ENCODE measurements at regions not wholly inside any gene's neighbourhood (a gene's known extent, or its start where the extent isn't known, plus 50 kb on each side); places are given as distances from the start of the nearest gene placed in this dataset.
"Not testable (repeated sequence)": the region's sequence is repeated elsewhere in the genome, so short reads cannot be mapped to it uniquely, and the experiment has no call there.

DNA sequence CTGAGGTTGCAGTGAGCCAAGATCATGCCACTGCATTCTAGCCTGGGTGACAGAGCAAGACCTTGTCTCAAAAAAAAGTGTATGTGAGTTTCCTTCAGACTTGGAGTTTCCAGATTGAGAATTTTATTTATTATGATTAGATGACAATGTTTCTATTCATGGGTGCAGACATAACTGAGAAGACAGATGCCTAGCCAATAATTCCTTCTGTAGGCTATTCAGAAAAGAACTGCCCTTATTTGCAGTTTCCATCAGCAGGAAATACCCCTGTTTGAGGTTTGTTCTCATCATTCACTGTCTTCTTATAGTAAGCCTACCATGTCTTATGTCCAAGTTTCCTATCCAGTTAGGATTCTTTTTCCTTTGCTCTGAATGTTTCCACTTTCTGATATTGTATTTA is 269.0 kb downstream of the KTN1 start:
- no peak for DNase-seq

DNA sequence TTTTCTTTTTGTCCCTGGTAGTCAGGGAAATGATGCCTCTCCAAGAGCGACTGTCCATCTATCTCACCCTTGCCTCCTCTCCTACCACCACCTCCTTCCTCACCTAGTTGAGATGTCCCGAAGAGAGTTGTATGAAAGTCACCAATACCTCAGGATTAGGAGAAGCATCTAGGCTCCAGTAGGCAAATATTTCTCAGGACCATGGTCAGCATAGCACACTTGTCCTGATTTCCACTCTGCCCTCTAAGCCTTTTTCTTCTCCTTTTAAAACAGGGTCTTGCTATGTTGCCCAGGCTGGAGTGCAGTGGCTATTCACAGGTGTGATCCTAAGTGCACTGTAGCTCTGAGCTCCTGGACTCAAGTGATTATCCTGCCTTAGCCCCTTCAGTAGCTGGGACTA is 268.4 kb upstream of the PELI2 start:
- no peak for DNase-seq

DNA sequence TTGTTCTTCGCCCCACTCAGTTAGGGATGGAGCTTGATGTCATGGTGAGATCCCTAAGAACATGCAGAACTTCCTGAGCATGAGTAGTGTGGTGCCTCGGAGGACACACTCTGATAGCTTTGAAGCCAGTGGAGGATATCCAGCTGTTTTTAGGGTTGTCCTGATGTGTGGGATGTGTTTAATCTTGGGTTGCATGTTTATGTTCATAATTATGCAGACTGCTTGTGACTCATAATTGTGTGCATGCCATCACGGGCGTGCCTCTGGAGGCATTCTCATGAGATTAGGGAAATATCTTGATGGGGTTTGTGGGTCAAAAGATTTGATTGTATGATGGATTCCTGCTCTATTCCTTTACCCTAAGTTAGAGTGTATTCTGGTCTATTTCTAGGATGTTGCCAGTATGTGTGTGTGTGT is 267.4 kb upstream of the PELI2 start:
- no peak for DNase-seq

DNA sequence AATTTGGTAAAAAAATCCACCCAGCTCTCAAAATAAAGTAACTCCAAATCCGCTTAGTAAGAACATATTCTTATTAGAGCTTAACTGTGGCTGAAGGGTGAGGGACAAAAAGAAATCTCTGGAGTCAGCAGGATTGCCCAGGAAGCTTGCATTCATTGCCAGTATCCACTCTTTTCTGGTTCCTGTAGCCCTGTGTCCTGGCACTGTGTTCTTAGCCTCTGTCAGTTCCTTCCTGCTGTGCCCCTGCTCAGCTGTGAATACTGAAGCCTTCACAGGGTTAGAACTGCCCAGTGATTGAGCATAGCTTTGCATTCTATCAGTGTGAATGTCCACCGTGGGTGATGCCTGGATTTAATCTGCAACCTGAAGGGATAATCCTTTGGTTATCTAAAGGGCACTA is 266.9 kb upstream of the PELI2 start:
- no peak for DNase-seq

DNA sequence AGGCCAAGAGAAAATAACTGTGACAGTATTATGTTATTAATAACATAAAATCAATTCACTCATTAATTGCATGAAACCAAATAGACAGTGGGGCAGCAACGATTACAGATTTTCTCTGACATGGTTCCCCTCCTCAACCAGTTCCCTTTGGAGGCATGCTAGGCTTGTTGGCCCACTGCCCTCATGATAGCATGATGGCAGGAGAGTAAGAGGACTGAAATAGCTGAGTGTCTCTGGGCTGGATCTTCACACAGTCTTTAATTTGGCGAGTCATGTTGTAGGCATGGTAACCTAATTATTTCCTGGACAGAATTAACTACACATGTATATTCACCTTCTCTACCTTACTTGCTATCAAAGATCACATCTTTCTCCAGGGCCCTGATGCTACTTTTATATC is 266.2 kb upstream of the PELI2 start:
- DNase-seq, result no peak

DNA sequence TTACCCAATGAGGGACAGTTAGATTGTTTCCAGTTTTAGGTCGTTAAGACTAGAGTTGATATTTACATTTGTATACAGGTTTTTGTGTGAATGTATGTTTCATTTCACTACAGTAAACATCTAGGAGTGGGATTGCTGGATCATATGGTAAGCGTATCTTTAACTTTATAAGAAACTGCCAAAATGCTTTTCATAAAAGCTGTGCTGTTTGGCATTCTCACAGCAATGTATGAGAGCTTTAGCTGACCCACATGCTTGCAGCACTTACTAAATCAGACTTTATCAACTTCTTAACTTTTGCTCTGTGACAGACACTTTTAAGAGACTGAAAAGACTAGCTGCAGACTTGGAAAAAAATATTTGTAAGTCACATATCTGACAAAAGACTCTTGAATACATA is 262.5 kb upstream of the PELI2 start:
- DNase-seq, result no peak

DNA sequence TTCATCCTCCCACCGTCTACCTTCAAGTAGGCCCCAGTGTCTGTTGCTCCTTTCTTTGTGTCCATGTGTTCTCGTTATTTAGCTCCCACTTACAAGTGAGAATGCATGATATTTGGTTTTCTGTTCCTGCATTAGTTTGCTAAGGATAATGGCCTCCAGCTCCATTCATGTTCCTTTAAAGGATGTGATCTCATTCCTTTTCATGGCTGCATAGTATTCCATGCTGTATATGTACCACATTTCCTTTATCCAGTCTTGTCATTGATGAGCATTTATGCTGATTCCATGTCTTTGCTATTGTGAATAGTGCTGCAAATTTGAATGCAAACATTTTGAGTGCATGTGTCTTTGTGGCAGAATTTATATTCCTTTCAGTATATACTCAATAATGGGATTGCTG is 259.6 kb upstream of the PELI2 start:
- no peak for DNase-seq

DNA sequence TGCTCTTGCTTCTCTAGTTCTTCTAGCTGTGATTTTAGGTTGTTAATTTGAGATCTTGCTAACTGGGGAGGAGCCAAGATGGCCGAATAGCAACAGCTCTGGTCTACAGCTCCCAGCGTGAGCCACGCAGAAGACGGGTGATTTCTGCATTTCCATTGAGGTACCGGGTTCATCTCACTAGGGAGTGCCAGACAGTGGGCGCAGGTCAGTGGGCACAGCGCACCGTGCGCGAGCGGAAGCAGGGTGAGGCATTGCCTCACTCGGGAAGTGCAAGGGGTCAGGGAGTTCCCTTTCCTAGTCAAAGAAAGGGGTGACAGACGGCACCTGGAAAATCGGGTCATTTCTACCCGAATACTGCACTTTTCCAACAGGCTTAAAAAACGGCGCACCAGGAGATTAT is 256.6 kb upstream of the PELI2 start:
- DNase-seq, result not testable (repeated sequence)

DNA sequence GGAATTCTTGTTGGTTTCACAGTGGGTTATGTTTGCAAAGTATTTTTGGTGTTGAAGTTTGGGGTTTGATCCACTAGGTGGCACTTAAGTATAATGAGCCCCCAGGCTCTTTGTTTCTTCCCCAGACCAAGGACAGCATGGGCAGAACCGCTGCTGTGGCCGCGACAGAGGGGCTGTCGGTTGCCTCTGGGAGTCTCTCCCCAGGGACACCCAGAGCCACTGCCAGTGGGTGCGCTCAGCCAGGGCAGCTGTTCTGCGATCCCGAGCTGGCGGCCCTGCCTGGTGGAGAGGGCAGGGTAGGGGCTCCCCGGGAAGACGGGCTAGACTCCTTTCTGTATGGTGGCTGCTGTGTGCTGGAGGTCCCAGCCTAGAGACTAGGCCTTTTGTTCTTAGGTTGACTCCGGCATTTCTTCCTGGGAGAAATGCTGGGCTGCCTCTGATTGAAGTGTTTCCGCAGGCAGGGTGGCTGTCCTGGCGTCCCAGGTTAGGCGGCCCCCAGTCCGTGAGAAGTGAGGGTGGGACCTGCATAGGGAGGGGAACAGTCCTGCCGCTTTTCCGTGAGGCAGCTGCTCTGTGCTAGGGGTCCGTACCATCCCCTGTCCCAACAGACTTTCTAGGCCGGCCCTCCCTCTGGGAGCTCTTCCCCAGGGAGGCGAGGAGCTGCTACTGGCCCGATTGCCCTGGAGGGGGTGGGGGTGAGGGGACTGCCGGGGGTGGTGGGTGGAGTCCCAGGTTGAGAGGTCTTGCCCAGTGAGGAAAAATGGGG is 253.1 kb upstream of the PELI2 start:
- DNase-seq, result no peak

DNA sequence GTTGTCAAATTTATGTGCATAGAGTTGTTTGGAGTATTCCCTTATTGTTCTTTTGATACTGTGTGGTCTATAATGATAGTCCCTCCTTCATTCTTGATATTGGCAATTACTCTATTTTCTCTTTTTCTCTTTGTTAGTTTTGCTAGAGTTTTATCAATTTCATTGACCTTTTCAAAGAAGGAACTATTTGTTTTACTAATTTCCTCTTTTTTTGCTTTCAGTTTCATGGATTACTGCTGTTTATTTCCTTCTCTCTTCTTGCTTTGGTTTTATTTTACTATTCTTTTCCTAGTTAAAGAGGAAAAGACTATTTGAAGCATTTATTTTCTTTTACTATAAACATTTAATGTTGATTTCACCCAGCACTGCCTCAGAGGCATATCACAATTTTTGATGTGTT is 250.9 kb upstream of the PELI2 start:
- no peak for DNase-seq

DNA sequence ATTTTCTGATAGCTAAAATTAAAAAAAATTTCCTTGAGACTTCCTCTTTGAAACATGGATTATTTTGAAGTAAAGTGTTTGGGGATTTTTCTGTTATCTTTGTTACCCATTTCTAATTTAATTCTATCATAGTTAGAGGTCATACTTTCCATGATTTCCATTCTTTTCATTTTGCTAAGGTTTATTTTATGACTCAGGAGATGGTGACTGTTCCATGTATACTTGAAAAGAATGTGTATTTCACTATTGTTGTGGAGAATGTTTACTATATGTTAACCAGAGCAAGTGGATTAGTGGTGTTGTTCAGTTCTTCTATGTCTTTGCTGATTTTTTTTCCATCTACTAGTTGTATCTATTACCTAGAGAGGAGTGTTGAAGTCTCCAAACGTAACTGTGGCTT is 250.5 kb upstream of the PELI2 start:
- DNase-seq, result no peak

DNA sequence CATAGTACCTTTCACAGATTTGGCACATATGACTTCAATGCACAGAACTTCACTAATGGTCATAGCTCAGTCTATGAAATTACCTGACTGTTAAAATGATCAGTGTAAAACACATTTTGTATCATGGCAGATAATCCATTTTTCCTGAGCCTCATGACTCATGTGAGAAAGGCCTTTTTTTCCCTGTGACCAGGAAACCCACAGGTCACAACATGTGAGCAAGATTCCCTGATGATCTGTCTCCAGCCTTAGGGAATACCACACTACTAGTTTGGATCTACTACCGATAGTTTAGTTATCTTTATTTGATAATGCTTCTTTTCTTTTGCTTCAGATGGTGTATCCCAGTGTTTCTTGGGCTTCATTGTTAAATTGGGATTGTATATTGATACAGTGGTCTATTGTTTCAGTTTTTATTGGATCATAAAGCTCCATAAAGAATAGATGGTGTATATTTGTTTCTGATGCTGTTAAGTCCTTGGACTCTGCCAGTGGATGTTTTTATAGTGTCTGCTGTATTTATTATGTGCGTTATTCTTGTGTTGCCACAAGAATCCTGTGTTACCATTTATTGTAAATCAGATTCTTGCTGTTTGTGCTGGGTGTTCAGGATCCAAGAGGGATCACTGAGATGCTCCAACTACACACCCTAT is 248.7 kb upstream of the PELI2 start:
- no peak for DNase-seq

DNA sequence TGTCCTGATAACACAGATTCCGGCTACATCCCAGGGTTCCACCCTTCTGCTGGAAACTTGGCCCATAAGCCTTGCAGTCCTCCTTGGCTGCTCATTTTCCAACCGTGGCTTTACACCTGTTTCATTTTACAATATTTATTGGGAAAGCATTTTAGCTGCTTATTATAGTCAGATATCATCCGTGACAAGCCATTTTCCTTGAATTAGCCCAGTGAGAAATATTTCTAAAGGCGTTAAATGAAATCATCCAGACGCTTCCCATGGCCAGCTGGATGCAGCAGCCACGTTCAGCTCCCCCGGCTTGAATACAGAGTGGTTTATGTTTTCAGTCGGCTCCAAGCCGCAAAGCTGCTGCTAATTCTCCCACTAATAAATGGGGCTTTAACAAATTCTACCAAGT is 245.0 kb upstream of the PELI2 start:
- no peak for DNase-seq

DNA sequence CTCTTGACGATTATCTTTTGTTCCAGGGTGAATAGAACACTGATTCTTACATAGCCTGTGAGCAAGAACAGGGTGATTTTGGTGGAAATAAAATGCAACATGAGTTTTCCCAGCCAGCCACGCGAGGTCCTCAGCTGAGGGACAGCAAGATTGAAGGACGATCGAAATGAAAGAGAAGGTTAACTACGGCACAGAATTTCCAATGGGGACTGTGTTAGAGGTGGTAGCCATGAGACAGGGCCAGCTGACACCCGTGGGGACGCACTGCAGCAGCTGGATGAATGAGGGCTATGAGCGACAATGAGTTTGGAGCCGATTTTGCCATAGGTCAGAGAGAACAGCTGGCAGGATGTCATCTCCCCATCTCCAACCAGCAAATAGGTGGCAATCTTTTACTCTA is 243.4 kb upstream of the PELI2 start:
- no peak for DNase-seq

DNA sequence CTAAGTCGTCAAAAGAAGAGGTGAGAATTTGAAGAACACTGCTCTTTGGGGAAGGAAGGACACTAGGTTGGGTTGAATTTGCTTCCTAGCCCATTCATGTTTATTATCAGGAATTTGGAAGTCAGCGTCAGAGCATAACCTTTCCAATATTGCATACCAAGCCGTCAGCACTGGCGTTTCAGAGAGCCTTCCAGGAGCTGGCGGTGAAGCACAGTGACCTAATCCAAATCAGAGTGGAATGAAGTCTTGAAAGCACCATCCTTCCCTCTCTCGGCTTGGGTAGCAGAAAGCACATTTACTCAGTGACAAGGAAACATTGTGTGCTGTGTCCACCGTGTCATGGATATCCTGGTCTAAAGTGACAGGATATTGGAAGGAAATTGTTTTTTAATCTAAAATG is 240.3 kb upstream of the PELI2 start:
- DNase-seq, result no peak

DNA sequence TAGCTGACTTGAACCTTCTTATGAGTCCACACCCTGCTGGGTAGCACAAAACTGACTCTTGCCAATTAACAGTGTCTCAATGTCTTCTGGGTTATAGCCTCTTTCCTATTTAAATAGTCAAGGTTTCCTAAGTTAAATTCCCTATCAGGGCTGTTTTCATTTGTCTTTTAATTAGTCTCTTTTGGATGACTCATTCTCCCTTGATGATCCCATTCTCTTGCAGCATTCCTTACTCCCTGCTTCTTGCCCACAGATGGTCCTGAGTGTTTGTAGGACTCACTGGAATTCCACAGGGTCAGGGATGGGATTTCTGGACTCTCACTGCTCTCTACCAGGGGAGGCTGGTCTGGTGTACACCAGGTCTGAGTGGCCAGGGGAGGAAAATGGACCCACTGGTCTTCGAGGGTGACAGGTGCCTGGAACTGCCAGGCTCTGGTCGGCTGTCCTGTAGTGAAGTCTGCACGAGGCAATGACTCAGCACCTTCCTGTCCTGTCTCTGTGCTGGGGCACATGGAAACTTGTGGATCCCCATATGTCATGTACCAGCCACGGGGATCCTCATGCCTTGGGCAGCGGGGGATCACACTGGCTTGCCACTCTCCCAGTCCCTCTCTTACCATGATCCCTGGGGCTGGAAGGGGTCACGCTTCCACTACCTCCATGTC is 236.5 kb upstream of the PELI2 start:
- no peak for DNase-seq

DNA sequence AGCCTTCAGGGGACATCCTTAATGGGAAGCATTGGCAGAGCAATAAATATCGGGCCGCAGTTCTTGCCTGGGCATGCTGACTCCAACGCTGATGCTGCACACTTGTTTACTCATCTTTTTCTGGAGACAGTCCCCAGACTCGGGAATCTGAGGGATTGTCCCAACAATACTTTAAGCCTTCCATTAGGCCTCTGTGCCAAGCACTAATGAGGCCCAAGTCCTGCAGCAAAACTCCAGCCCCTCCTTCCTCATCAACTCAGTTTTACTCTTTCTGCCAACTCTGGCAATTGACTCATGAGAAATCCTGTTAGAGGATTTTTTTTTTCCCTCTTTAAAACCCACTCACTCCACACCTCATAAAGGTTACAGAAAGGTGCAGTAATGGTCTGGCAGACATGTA is 233.4 kb upstream of the PELI2 start:
- no peak for DNase-seq

DNA sequence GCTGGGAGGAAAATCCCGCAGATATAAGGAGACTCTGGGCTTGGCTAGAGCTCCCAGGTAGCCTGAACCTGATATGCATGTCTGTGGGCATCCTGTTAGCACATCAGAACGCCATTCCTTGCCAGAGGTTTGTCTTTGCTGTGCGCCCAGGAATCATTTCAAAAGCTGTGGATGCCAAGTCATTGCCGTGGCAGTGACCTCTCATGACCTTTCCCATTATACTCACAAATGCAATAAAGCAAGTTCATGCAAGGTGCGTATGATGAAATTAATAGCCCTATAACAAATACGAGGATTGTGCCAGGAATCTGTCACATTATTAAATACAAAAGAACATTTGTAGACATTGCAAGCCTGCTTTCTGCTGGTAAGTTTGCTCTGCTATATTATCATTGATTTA is 229.1 kb upstream of the PELI2 start:
- no peak for DNase-seq

DNA sequence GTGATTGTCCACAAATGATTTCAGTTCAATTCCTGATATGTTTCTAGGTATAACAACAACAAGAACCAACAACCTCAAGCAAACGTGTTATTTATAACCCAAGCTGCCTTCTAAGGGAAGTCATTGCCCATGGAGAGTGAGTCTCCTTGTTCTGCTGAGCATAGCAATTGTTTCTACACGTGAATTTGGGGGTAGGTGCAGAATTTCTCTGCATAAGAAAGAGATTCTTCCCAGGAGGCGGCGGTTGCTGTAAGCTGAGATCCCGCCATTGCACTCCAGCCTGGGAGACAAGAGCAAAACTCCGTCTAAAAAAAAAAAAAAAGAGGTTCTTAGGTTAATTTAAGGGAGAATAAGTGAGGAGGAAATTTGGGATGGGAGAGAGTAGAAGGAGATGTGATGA is 226.5 kb upstream of the PELI2 start:
- DNase-seq, result no peak

DNA sequence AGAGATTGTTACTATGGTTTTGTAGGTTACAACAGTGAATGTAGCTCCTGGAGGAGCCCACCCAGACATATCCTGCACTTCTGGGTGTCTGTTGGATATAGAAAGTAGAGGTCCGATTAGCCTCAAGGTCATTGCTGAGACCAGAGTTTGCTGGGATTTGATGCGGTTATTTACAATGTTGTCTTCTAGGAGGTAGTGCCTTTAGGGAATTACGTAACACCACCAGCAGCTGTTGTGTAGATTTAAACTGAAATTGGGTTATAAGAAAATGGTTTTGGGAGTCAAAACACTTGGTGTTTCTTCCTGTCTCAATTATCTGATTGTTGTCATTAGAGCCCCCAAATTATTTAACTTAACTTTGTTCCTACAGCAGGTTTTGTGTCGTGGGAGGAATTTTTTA is 225.3 kb upstream of the PELI2 start:
- no peak for DNase-seq

DNA sequence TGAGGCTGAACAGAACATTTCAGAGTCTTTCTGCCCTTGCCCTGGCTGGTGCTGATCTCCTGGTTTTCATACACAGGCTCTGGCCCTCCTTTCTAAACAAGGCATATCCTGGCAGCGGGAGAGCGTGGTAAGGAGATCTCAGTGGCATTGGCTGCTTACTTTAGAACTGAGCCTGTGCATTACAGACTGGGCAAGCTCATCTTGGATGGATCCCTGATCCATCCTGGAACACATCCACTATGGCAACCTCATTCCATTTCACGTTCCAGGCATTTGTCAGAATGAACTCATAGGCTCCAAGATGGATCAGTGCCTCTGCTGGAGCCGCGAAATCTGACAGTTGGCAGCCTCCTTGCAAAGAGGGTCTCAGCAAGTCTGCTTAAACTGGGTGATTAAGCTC is 224.5 kb upstream of the PELI2 start:
- DNase-seq, result no peak

DNA sequence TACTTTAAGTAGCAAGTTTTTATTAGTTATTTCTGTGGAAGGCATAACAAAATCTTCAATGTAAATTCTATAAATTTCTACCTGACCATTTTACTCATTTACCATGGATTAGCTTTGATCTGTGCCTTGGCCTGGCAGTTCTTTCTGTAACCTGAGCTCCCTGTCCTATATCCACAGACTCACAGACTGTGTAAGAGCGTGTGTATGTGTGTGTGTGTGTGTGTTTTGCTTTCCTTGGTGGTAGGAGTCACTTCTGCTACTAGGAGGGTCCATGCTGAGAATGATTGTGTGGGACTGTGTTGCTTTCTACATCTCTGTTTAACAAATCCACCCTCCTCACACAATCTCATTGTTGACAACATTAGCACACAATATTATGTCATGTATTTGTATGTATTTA is 221.2 kb upstream of the PELI2 start:
- no peak for DNase-seq

DNA sequence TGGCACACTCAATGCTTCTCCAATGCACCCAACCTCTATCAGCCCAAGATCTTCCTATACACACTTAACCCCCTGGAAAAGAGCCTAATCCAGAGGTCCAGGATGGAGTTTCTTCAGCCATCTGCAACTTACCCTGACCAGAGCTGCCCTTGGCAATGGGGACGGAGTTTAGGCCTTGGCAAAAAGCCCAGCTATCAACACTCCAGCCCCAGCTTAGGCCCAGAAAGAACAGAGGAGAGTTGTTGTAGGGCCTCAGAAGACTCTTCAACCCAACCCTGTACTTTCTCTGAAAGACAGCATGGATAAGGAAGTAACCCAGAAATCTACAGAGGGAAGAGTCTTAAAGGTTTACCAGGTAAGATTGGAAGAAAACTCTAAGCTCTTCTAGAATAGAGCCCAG is 219.3 kb upstream of the PELI2 start:
- DNase-seq, result no peak

DNA sequence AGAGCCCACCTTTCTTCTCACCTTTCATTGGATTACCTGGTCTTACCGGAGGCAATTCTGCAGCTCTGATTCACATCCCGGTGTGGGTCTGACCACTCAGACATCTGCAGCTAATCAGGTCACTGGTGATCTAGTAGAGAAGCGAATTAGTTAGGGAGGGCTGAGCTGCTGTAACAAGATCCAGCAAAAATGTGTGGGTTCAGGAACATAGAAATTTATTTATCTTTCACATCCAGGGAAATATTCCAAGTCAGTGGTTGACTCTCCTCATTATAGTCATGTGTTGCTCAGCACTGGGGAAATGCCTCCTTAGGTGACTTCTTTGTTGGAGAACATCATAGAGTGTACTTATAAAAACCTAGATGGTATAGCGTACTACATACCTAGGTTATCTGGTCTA is 218.7 kb upstream of the PELI2 start:
- no peak for DNase-seq

DNA sequence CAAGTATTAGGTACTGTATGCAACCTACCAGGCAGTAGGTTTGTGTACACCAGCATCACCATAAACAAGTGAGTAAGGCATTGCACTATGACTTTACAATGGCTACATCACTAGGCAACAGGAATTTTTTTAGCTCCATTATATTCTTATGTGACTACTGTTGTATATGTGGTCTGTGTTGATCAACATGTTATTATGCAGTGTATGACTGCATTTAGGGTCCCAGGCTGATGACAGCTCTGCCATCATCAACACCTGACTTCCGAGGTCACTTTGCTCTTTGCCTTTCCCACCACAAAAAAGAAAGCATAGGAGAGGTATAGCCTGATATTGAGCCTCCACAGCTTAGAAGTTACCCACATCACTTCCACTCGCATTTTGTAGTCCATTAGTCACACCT is 217.5 kb upstream of the PELI2 start:
- no peak for DNase-seq
